ENCODE measurements at regions not wholly inside any gene's neighbourhood (a gene's known extent, or its start where the extent isn't known, plus 50 kb on each side); places are given as distances from the start of the nearest gene placed in this dataset.

DNA sequence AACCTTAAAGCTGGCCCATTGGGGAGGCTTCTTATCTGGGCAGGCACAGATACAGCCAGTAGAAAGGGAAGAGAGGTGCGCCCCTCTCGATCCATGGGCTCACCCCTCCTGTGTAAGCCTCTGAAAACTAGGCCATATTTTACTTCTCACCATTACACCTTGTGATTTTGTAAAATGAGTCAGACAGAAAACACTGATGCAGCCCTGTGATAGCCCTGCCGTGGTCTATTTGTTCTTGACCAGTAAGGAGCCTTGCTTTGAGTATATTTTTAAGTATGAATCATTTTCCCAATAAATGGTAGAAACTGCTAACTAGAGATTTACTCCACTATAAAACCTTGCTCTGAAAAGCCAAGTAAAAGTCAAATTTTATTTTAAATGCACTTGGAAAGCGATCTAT, 329.8 kb upstream of the MBL2 start:
- no peaks in the 10 kb centered on the region for H3K4me1 Mint-ChIP-seq (ENCODE audit: low read depth)
- no peak overlapping the region for H3K27ac Mint-ChIP-seq
- H3K4me3 Mint-ChIP-seq, result no peak overlapping the region
- H3K36me3 Mint-ChIP-seq (ENCODE audit: low read depth), result no peaks in the 10 kb centered on the region
- peaks cover 7% of the 10 kb centered on the region for H3K9me3 Mint-ChIP-seq
- intact Hi-C loops (cut with micrococcal nuclease), result no loop called here
- DNase-seq (ENCODE audit: low spot score), result no peak
- H3K27me3 Mint-ChIP-seq (ENCODE audit: insufficient read depth), result no peaks in the 10 kb centered on the region

DNA sequence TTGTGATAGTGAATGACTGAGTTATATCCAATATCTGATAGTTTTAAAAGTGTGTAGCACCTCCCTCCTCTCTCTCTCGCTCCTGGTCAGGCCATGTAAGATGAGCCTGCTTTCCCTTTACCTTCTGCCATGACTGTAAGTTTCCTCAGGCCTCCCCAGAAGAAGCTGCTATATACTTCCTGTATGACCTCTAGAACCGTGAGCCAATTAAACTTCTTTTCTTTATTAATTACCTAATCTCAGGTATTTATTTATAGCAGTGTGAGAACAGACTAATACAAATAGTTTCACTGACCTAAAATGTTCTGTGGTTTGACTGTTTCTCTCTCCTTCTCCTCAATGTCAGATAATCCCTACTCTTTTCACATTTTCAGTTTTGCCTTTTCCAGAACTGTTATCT, 321.3 kb upstream of the MBL2 start:
- no peaks in the 10 kb centered on the region for H3K9me3 Mint-ChIP-seq

DNA sequence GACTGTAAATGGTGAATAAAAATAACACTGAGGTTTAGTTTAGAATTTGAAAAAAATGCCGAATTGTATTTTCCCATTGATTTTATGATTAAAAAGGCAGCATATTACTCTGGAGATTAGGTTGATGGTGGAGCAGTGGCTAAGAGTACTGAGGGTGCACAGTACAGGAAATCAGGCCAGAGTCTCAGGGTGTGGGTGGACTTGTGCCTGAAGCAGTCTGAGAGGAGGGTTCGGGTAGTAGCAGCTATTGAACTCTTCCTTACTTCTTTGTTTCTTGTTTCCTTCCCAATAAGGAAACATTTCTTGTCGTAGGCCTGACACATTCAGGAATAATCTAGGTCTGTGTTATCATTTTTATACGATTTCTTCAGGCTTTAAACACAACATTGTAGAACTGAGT, 319.0 kb upstream of the MBL2 start:
- no peaks in the 10 kb centered on the region for H3K36me3 Mint-ChIP-seq (ENCODE audit: low read depth)
- H3K4me1 Mint-ChIP-seq (ENCODE audit: low read depth), result no peaks in the 10 kb centered on the region
- intact Hi-C loops (cut with micrococcal nuclease), result no loop called here
- no peak for DNase-seq (ENCODE audit: low spot score)
- no peaks in the 10 kb centered on the region for H3K27me3 Mint-ChIP-seq (ENCODE audit: insufficient read depth)
- no peaks in the 10 kb centered on the region for H3K9me3 Mint-ChIP-seq
- H3K4me3 Mint-ChIP-seq, result no peak overlapping the region
- no peak overlapping the region for H3K27ac Mint-ChIP-seq

More for the DNA sequence above, 321.3 kb upstream of the MBL2 start:
- Mint-ChIP-seq H3K27ac (no peak overlapping the region), H3K27me3 (ENCODE audit: insufficient read depth) (no peaks in the 10 kb centered on the region), H3K4me1 (ENCODE audit: low read depth) (no peaks in the 10 kb centered on the region), H3K4me3 (no peak overlapping the region), H3K36me3 (ENCODE audit: low read depth) (no peaks in the 10 kb centered on the region)
- intact Hi-C loops (cut with micrococcal nuclease), result no loop called here
- no peak for DNase-seq (ENCODE audit: low spot score)

DNA sequence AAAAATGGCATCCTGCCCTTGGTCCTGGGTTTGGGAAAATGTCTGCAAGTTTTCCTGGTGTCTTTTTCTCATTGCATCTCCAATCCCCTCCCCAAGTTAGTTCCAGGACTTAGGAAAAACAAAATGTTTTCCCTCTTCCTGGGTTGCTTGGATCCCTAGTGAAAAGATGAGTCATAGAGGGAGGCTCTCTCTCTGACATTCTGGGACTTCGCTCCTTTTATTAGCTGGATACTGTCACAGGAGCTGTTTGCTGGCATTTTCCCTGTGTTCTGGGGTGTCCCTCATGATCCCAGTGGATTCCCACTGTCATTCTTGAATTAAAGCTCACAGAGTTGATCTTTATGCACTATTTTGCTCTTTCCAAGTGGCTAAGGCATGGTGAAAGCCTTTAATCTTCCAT, 316.4 kb upstream of the MBL2 start:
- no peak for DNase-seq (ENCODE audit: low spot score)
- no peaks in the 10 kb centered on the region for H3K4me1 Mint-ChIP-seq (ENCODE audit: low read depth)
- no peaks in the 10 kb centered on the region for H3K27me3 Mint-ChIP-seq (ENCODE audit: insufficient read depth)
- no peak overlapping the region for H3K27ac Mint-ChIP-seq
- H3K9me3 Mint-ChIP-seq, result peaks cover 16% of the 10 kb centered on the region
- intact Hi-C loops (cut with micrococcal nuclease), result no loop called here
- no peaks in the 10 kb centered on the region for H3K36me3 Mint-ChIP-seq (ENCODE audit: low read depth)
- H3K4me3 Mint-ChIP-seq, result no peak overlapping the region

DNA sequence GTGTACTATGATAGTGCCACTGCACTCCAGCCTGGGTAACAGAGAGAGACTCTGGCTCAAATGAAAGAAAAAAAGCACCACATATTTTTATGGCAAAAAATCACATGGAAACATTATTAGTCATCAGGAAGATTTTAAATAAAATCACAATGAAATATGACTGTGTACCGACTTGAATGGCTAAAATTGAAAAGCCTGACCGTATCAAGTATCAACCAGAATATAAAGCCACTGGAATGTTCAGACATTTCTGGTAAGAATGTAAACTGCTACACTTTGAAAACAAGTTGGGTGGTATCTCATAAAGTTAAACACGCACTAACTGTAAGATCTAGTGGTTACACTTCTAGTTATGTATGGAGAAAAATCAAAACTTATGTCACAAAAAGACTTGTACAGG, 306.7 kb upstream of the MBL2 start:
- Mint-ChIP-seq H3K4me3 (no peak overlapping the region), H3K9me3 (peaks cover 2% of the 10 kb centered on the region), H3K27ac (no peak overlapping the region), H3K36me3 (ENCODE audit: low read depth) (no peaks in the 10 kb centered on the region), H3K4me1 (ENCODE audit: low read depth) (no peaks in the 10 kb centered on the region), H3K27me3 (ENCODE audit: insufficient read depth) (no peaks in the 10 kb centered on the region)
- intact Hi-C loops (cut with micrococcal nuclease), result no loop called here
- DNase-seq (ENCODE audit: low spot score), result no peak

DNA sequence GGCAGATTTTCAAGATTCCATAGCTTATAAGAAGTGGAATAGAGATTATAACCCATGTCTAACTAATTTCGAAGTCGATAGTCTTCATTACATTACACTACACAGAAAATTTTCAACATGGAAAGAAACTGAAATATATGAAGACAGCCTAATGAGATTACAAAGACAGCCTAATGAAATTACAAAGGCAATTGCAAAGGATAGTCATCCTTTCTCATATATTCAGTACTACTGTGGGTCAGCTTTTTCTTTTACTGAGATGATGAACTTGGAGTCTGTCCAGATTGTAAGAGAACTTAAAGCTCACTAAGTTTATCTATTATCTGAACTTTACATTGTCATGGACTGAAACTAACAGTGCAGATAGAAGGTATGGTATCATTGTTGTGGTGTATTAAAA, 304.4 kb upstream of the MBL2 start:
- intact Hi-C loops (cut with micrococcal nuclease), result no loop called here
- Mint-ChIP-seq H3K4me1 (ENCODE audit: low read depth) (no peaks in the 10 kb centered on the region), H3K4me3 (no peak overlapping the region), H3K36me3 (ENCODE audit: low read depth) (no peaks in the 10 kb centered on the region), H3K27ac (no peak overlapping the region), H3K9me3 (no peaks in the 10 kb centered on the region), H3K27me3 (ENCODE audit: insufficient read depth) (no peaks in the 10 kb centered on the region)
- no peak for DNase-seq (ENCODE audit: low spot score)

DNA sequence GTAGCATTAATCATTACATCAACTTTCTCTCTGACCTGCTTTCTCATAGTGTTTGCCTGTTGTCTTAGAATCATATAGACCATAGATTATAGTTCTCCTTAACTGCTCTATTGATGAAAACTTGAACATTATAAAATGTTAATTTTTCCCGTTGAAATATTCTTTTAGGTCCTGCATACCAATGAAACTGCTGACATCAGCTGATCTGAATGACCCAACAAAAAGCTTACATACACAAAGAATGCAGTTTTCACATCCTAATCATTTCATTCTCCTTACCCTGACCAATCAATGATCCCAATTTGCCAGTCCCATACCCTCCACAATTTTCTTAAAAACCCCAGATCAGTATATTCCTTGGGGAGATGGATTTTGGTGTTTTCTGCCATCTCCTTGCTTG, 302.9 kb upstream of the MBL2 start:
- no peaks in the 10 kb centered on the region for H3K36me3 Mint-ChIP-seq (ENCODE audit: low read depth)
- intact Hi-C loops (cut with micrococcal nuclease), result no loop called here
- H3K4me3 Mint-ChIP-seq, result no peak overlapping the region
- H3K27me3 Mint-ChIP-seq (ENCODE audit: insufficient read depth), result no peaks in the 10 kb centered on the region
- no peak overlapping the region for H3K27ac Mint-ChIP-seq
- H3K4me1 Mint-ChIP-seq (ENCODE audit: low read depth), result no peaks in the 10 kb centered on the region
- no peaks in the 10 kb centered on the region for H3K9me3 Mint-ChIP-seq
- no peak for DNase-seq (ENCODE audit: low spot score)

DNA sequence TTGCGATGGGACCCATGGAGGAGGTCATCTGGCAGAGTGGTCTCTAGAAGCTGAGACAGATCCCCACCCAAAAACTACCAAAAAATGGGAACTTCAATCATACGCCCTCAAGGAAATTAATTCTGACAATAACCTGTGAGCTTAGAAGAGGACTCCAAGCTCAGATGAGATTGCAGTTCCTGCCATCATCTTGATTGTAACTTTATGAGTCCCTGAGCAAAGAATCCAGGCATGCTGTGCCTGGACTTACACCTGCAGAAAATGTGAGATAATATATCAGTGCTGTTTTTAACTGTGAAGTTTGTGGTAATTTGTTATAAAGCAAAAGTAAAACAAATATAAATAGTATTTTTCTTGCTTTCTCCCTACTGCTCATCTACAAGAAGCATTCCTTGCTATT, 299.6 kb upstream of the MBL2 start:
- no peak overlapping the region for H3K4me3 Mint-ChIP-seq
- H3K27ac Mint-ChIP-seq, result no peak overlapping the region
- intact Hi-C loops (cut with micrococcal nuclease), result no loop called here
- H3K36me3 Mint-ChIP-seq (ENCODE audit: low read depth), result no peaks in the 10 kb centered on the region
- no peaks in the 10 kb centered on the region for H3K4me1 Mint-ChIP-seq (ENCODE audit: low read depth)
- H3K27me3 Mint-ChIP-seq (ENCODE audit: insufficient read depth), result no peaks in the 10 kb centered on the region
- H3K9me3 Mint-ChIP-seq, result no peaks in the 10 kb centered on the region
- DNase-seq (ENCODE audit: low spot score), result no peak

DNA sequence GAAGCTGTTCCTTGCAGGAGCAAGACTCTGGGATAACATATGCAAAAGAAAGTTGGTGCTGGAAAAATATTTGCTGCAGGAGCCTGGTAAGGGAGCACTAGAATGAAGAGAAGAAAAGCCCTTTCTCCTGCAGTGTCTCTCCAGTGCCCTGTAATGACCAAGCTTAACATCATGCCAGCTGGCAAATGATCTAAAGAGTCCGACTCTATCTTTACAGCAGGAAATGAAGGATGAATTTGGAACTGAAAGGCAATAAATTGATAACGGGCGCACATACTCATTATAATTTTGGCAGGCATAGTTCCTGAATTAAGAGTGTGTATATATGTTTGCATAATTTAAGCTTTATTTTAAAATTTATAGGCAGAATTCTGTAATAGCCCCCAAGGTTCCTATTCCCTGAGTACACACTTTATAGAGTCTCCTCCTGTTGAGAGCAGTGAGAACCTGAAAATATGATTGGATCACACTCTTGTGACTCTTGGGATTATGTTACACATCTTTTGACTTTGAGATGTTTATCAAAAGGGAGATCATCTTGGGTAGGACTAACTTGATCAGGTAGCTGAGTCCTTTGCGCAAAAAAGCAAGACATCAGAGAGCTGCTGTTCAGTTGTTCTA, 299.0 kb upstream of the MBL2 start:
- no peaks in the 10 kb centered on the region for H3K36me3 Mint-ChIP-seq (ENCODE audit: low read depth)
- no peak overlapping the region for H3K27ac Mint-ChIP-seq
- no peaks in the 10 kb centered on the region for H3K4me1 Mint-ChIP-seq (ENCODE audit: low read depth)
- H3K4me3 Mint-ChIP-seq, result no peak overlapping the region
- H3K27me3 Mint-ChIP-seq (ENCODE audit: insufficient read depth), result no peaks in the 10 kb centered on the region
- no peaks in the 10 kb centered on the region for H3K9me3 Mint-ChIP-seq
- intact Hi-C loops (cut with micrococcal nuclease), result no loop called here
- no peak for DNase-seq (ENCODE audit: low spot score)

DNA sequence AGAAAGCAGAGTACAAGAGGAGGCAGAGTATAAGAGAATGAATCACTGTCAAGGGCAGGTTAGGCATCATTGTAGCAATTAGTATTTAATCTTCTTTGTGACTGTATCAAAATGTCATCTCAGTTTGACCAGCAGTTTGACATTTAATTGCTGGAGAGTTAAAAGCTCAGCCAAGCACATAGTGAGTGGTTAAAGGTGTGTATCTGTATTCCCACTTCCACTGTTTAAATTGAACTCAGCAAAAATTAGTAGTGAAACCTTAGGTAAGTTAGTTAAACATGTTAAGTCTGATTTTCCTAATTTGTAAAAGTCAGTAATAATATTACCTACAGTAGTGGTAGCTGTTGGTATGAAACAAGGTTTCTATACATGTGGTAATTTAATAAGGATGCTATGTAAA, 296.4 kb upstream of the MBL2 start:
- no peaks in the 10 kb centered on the region for H3K4me1 Mint-ChIP-seq (ENCODE audit: low read depth)
- no peak overlapping the region for H3K4me3 Mint-ChIP-seq
- no peaks in the 10 kb centered on the region for H3K27me3 Mint-ChIP-seq (ENCODE audit: insufficient read depth)
- intact Hi-C loops (cut with micrococcal nuclease), result no loop called here
- H3K36me3 Mint-ChIP-seq (ENCODE audit: low read depth), result no peaks in the 10 kb centered on the region
- H3K27ac Mint-ChIP-seq, result no peak overlapping the region
- no peaks in the 10 kb centered on the region for H3K9me3 Mint-ChIP-seq
- DNase-seq (ENCODE audit: low spot score), result no peak

DNA sequence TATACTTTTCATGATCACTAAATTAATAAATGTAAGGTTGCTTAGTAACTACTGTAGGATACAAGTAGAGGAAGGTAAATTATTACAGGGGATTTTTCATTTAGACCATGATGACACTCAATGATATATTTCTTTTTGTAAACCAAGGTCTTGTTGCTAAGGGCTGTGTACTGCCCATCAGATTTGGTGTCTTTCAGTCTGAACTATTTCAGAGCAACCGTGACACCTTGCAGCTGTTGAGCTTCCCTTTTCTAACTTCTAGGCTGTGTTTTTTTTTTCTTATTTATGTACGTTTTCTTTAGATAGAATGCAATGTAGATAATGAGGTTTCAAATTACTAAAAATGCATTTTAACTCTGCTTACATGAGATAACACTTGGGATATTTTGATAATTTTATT, 292.0 kb upstream of the MBL2 start:
- H3K4me3 Mint-ChIP-seq, result no peak overlapping the region
- H3K27ac Mint-ChIP-seq, result no peak overlapping the region
- no peak for DNase-seq (ENCODE audit: low spot score)
- H3K9me3 Mint-ChIP-seq, result peaks cover 4% of the 10 kb centered on the region
- intact Hi-C loops (cut with micrococcal nuclease), result no loop called here
- no peaks in the 10 kb centered on the region for H3K36me3 Mint-ChIP-seq (ENCODE audit: low read depth)
- H3K27me3 Mint-ChIP-seq (ENCODE audit: insufficient read depth), result no peaks in the 10 kb centered on the region
- H3K4me1 Mint-ChIP-seq (ENCODE audit: low read depth), result no peaks in the 10 kb centered on the region

DNA sequence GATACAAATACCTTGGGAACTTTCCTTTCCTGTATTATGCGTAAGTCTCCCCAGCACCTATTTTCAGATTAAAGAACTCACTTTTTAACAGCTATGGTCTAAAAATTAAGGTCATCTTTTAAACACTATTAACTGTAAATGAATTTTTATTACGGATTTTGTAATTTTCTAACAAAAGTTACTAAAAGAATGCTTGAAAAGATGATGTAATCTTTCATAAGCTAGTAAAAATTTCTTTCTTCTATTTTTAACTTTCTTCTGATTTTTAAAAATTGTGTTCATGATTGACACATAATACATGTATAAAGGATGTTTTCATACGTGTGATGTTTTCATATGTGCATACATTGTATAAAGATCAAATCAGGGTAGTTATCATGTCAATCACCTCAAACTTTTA, 291.2 kb upstream of the MBL2 start:
- Mint-ChIP-seq H3K36me3 (ENCODE audit: low read depth) (no peaks in the 10 kb centered on the region), H3K4me3 (no peak overlapping the region), H3K27ac (no peak overlapping the region), H3K27me3 (ENCODE audit: insufficient read depth) (no peaks in the 10 kb centered on the region), H3K4me1 (ENCODE audit: low read depth) (no peaks in the 10 kb centered on the region), H3K9me3 (peaks cover 4% of the 10 kb centered on the region)
- no peak for DNase-seq (ENCODE audit: low spot score)
- intact Hi-C loops (cut with micrococcal nuclease), result no loop called here

DNA sequence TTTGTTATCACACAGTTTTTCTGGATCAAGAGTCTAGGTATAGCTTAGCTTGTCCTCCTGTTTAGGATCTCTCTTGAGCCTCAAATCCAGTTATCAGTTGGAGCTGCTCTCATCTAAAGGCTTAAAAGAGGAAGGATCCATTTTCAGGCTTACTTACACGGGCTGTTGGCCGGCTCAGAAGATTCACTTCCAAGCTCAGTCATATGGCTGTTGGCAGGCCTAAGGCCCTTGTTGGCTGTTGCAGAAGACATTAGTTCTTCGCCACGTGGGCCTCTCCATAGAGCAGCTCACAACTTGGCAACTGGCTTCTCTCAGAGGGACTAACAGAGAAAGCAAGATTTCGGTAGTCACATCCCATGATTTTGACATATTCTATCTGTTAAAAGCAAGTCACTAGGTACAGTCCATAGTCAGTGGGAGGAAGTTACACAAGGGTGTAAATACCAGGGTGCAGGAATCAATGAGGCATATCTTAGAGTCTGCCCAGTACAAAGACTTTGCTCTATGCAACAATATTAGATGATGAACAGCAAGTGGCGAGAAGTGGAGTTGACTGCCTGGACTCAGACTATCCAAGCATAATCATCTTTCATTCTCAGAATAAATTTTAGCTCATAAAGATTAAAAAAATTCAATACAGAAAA, 280.1 kb upstream of the MBL2 start:
- Mint-ChIP-seq H3K4me3 (no peak overlapping the region), H3K9me3 (peaks cover 3% of the 10 kb centered on the region), H3K36me3 (ENCODE audit: low read depth) (no peaks in the 10 kb centered on the region), H3K27ac (no peak overlapping the region), H3K4me1 (ENCODE audit: low read depth) (no peaks in the 10 kb centered on the region), H3K27me3 (ENCODE audit: insufficient read depth) (no peaks in the 10 kb centered on the region)
- intact Hi-C loops (cut with micrococcal nuclease), result no loop called here
- DNase-seq (ENCODE audit: low spot score), result no peak

DNA sequence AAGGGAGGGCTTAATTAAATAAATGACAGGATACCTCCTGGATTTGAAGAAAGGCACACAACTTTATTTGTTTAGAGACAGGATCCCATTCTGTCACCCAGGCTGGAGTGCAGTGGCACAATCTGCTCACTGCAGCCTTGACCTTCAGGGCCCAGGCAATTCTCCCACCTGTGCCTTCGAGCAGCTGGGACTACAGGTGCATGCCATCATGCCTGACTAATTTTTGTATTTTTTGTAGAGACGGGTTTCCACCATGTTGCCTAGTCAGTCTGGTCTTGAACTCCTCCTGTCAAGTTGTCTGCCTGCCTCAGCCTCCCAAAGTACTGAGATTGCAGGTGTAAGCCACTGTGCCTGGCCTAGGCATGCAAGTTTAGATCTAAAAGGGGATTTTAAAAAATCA, 272.7 kb upstream of the MBL2 start:
- no peaks in the 10 kb centered on the region for H3K4me1 Mint-ChIP-seq (ENCODE audit: low read depth)
- intact Hi-C loops (cut with micrococcal nuclease), result no loop called here
- H3K27me3 Mint-ChIP-seq (ENCODE audit: insufficient read depth), result no peaks in the 10 kb centered on the region

More for the DNA sequence above, 272.7 kb upstream of the MBL2 start:
- no peak overlapping the region for H3K27ac Mint-ChIP-seq
- H3K9me3 Mint-ChIP-seq, result no peaks in the 10 kb centered on the region
- no peaks in the 10 kb centered on the region for H3K36me3 Mint-ChIP-seq (ENCODE audit: low read depth)
- H3K4me3 Mint-ChIP-seq, result no peak overlapping the region
- DNase-seq (ENCODE audit: low spot score), result no peak
